CD4-positive, alpha-beta memory T cell (primary cell): ENCODE measurements at regions not wholly inside any gene's neighbourhood (a gene's known extent, or its start where the extent isn't known, plus 50 kb on each side); places are given as distances from the start of the nearest gene placed in this dataset.
A peak's percentile ranks its signal among the peaks of the same experiment; 100 is the strongest.

Experiments
- CTCF ChIA-PET: fragments of 350-600 bp; sonication (Branson Sonifier 250); formaldehyde crosslinking; loops from one replicate; lab custom pipeline; 2021; ENCODE audit warnings: inconsistent platforms; ENCODE audit not compliant: partially characterized antibody; lab: Charles Lee
- POLR2A ChIA-PET: fragments of 350-600 bp; sonication (Branson Sonifier 250); formaldehyde crosslinking; loops from one replicate; lab custom pipeline; 2021; ENCODE audit not compliant: partially characterized antibody; lab: Charles Lee
- DNase-seq, 5 donors: peaks; one replicate each; pipeline versions ENCODE4 v3.0.0 to v3.0.0-alpha.2; 2020 to 2022; ENCODE audit warnings: mixed read lengths in 1 of 5
- H3K27ac ChIP-seq: one replicate; pipeline ENCODE4 v1.7.0; 2013; ENCODE audit warnings: low read depth, low read length
- H3K27me3 ChIP-seq: 2 replicates; pipeline ENCODE4 v1.7.0; 2013; ENCODE audit warnings: mild to moderate bottlenecking, low read length, moderate library complexity; ENCODE audit not compliant: insufficient read depth
- H3K36me3 ChIP-seq: 2 replicates; pipeline ENCODE4 v1.7.0; 2013; ENCODE audit warnings: mild to moderate bottlenecking, low read length, moderate library complexity; ENCODE audit not compliant: insufficient read depth
- H3K4me1 ChIP-seq: 2 replicates; pipeline ENCODE4 v1.7.0; 2013; ENCODE audit warnings: mild to moderate bottlenecking, low read length, moderate library complexity; ENCODE audit not compliant: insufficient read depth
- H3K4me3 ChIP-seq, 2 donors: one replicate each; pipeline ENCODE4 v1.7.0; 2013; ENCODE audit warnings: low read length in 2 of 2, mild to moderate bottlenecking in 1 of 2
- H3K9me3 ChIP-seq, 2 donors: one replicate each; pipeline ENCODE4 v1.7.0; 2013; ENCODE audit warnings: low read length in 2 of 2, control low read depth in 1 of 2; ENCODE audit not compliant: control insufficient read depth in 1 of 2
- H3K27ac Mint-ChIP-seq, 7 donors: one replicate each; pipeline ENCODE4 v1.8.0; 2020 to 2021; ENCODE audit warnings: mixed read lengths in 7 of 7, mild to moderate bottlenecking in 6 of 7, inconsistent platforms in 3 of 7, moderate library complexity in 3 of 7
- H3K27me3 Mint-ChIP-seq, 2 donors: one replicate each; pipeline ENCODE4 v1.8.0; 2020 to 2021; ENCODE audit warnings: mixed read lengths in 2 of 2
- H3K36me3 Mint-ChIP-seq, 2 donors: one replicate each; pipeline ENCODE4 v1.8.0; 2020 to 2021; ENCODE audit warnings: mixed read lengths in 2 of 2, inconsistent platforms in 1 of 2, mild to moderate bottlenecking in 1 of 2
- H3K4me1 Mint-ChIP-seq, 4 donors: one replicate each; pipeline ENCODE4 v1.8.0; 2020 to 2021; ENCODE audit warnings: mixed read lengths in 4 of 4, mild to moderate bottlenecking in 1 of 4
- H3K4me3 Mint-ChIP-seq, 8 donors: one replicate each; pipeline ENCODE4 v1.8.0; 2020 to 2021; ENCODE audit warnings: mixed read lengths in 8 of 8, mild to moderate bottlenecking in 7 of 8, moderate library complexity in 6 of 8, inconsistent platforms in 3 of 8
- H3K9me3 Mint-ChIP-seq, 8 donors: one replicate each; pipeline ENCODE4 v1.8.0; 2020 to 2021; ENCODE audit warnings: mixed read lengths in 8 of 8, mild to moderate bottlenecking in 5 of 8, inconsistent platforms in 3 of 8, moderate library complexity in 1 of 8
- intact Hi-C: fragments of 100-400 bp; cut with micrococcal nuclease; formaldehyde crosslinking; loops from one replicate; pipeline ENCODE4 v1.15.1; 2023

DNA sequence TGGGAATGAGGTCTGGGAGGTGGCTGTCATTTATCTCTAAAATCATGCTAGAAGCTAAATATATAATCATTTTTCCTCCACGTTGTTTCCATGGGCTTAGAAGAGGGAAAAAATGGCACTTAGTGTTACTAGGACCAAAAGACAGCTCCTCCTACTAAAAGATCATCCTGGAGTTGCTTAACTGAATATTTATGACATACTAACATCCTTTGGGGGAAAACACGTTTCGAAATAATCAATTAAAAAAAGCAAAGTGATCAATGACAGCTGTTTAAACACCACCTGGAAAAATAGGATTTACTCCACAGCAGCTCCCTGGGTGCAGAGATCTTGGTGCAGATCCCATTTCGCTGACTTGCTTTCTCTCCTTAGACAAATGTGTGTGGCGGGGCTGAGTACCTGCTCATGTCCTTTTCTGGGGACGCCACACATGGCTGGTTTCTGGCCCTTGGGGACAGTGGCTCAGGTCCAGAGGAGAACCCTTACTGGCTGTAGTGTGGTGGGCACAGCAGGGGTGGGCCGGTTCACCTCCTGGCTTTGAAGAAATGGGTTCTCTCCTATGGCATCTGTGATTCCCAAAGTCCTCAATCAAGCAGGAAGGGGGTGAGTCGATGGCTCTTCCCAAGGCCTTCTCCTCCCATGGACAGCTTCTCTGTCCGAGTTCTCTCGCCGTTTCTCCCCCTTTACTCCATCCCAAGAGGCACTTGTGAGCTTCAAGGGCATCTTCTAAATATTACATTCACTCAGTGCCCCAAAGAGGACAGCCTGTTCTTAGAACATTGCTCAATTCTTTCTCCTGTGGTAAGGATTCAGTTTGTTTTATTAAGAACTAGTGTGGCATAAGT, 156.4 kb upstream of the KLF14 start:
- H3K4me1 Mint-ChIP-seq = peaks cover 35 to 82% (median 63%) of the 10 kb centered on the region in 4 donors
- peak overlapping the region in 6 of 7 donors; percentile 29 to 81 (median 54) for H3K27ac Mint-ChIP-seq
- DNase-seq = no peak
- H3K27me3 Mint-ChIP-seq = no peaks in the 10 kb centered on the region
- CTCF ChIA-PET = interaction anchor here (0.7 to 2.6 kb wide), 6 partner anchors 24 to 150 kb away, joined by 3 to 10 read pairs (median 3); no protein-coding TSS in a partner anchor
- peaks cover 37 to 79% of the 10 kb centered on the region in 2 donors for H3K36me3 Mint-ChIP-seq
- no peaks in the 10 kb centered on the region for H3K9me3 ChIP-seq
- no peaks in the 10 kb centered on the region for H3K27me3 ChIP-seq
- H3K4me3 Mint-ChIP-seq = peak overlapping the region in 1 of 8 donors; percentile 1
- no peaks in the 10 kb centered on the region for H3K9me3 Mint-ChIP-seq
- H3K4me3 ChIP-seq = no peak overlapping the region
- H3K27ac ChIP-seq = no peak overlapping the region
- H3K36me3 ChIP-seq = peaks cover 32% of the 10 kb centered on the region
- intact Hi-C loops = no loop called here
- peaks cover 35% of the 10 kb centered on the region for H3K4me1 ChIP-seq
- POLR2A ChIA-PET = interaction anchor here (1.1 to 1.4 kb wide), 2 partner anchors 9 to 167 kb away, joined by 3 to 5 read pairs; no protein-coding TSS in a partner anchor

DNA sequence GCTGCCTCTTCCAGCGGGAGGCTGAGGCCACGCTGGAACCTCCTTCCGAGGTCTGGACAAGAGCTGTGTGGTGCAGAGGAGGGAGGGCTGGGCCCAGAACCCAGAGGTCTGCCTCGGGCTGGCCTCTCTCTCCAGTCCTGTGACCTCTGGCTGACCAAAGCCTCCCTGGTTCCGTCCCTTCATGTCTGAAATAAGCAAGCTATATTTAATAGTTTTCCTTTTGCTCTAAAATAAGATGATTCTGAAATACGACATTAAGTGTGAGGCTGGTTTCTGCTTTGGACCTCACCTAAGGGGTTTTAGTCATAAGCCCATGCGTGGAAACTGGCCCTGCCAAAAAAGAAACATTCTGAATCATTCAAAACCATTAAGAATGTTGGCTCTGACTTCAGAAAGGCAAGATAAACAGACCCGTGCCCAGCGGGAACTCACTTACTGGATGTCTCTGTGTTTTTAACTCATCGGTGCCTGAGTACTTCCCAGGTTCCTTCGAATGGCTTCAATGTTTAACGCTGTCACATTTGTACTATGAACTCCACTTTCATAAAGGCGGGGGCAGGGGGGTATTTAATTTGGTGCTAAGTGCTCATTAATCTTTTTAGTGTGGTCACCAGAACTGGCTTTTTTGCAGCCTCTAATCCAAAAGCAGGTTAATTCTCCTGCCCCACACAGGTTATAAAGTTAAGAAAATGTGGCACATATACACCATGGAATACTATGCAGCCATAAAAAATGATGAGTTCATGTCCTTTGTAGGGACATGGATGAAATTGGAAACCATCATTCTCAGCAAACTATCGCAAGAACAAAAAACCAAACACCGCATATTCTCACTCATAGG, 157.5 kb upstream of the KLF14 start:
- Histone ChIP-seq H3K27ac (no peak overlapping the region), H3K4me3 (no peak overlapping the region), H3K27me3 (no peaks in the 10 kb centered on the region), H3K36me3 (peaks cover 37% of the 10 kb centered on the region), H3K9me3 (no peaks in the 10 kb centered on the region), H3K4me1 (peaks cover 46% of the 10 kb centered on the region)
- intact Hi-C loops = no loop called here
- ChIA-PET POLR2A (no interaction called here), CTCF (interaction anchor here (1.2 to 2.6 kb wide), 3 partner anchors 91 to 148 kb away, joined by 3 to 10 read pairs (median 8); no protein-coding TSS in a partner anchor)
- no peak for DNase-seq
- H3K36me3 Mint-ChIP-seq = peaks cover 41 to 80% of the 10 kb centered on the region in 2 donors
- H3K27me3 Mint-ChIP-seq = no peaks in the 10 kb centered on the region
- H3K4me3 Mint-ChIP-seq = no peak overlapping the region
- H3K4me1 Mint-ChIP-seq = peaks cover 44 to 83% (median 70%) of the 10 kb centered on the region in 4 donors
- H3K27ac Mint-ChIP-seq = peak overlapping the region in 4 of 7 donors; percentile 22 to 81 (median 62)
- H3K9me3 Mint-ChIP-seq = no peaks in the 10 kb centered on the region

DNA sequence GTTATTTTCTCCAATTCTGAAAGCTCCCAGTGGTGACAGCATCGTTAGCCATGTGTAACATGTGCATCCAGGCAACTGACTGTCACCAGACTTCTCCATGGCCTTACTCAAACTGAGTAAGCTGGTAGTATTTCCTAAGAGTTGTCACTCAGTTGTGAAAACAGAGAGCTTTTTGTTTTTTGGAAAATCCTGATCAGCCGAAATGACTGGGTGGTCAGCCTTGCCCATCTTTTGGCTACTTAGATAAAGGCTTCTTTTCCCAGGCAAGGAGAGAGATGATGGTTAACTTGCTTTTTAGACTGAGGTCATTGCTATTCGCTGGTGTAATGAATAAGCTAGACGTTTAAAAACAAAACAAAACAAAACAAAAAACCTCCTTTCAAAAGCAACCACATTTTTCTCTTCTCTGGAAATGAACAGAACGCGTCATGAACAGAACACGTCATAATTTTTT, 159.5 kb upstream of the KLF14 start:
- Mint-ChIP-seq H3K27ac (peak overlapping the region; percentile 44 to 94 (median 89)), H3K4me1 (peaks cover 50 to 84% (median 68%) of the 10 kb centered on the region in 4 donors), H3K36me3 (peaks cover 44 to 76% of the 10 kb centered on the region in 2 donors), H3K27me3 (no peaks in the 10 kb centered on the region), H3K9me3 (no peaks in the 10 kb centered on the region), H3K4me3 (peak overlapping the region in 2 of 8 donors; percentile 2 to 3)
- POLR2A ChIA-PET = interaction anchor here (1.4 kb wide), 1 partner anchor 20 kb away, joined by 4 read pairs; no protein-coding TSS in a partner anchor
- no peak for DNase-seq
- intact Hi-C loops = no loop called here
- Histone ChIP-seq H3K4me1 (peaks cover 57% of the 10 kb centered on the region), H3K9me3 (no peaks in the 10 kb centered on the region), H3K36me3 (peaks cover 28% of the 10 kb centered on the region), H3K4me3 (no peak overlapping the region), H3K27me3 (no peaks in the 10 kb centered on the region), H3K27ac (peak overlapping the region; percentile 51)
- CTCF ChIA-PET = interaction anchor here (0.6 to 9.0 kb wide), 10 partner anchors 8 to 1172 kb away, joined by 3 to 150 read pairs (median 4); no protein-coding TSS in a partner anchor

DNA sequence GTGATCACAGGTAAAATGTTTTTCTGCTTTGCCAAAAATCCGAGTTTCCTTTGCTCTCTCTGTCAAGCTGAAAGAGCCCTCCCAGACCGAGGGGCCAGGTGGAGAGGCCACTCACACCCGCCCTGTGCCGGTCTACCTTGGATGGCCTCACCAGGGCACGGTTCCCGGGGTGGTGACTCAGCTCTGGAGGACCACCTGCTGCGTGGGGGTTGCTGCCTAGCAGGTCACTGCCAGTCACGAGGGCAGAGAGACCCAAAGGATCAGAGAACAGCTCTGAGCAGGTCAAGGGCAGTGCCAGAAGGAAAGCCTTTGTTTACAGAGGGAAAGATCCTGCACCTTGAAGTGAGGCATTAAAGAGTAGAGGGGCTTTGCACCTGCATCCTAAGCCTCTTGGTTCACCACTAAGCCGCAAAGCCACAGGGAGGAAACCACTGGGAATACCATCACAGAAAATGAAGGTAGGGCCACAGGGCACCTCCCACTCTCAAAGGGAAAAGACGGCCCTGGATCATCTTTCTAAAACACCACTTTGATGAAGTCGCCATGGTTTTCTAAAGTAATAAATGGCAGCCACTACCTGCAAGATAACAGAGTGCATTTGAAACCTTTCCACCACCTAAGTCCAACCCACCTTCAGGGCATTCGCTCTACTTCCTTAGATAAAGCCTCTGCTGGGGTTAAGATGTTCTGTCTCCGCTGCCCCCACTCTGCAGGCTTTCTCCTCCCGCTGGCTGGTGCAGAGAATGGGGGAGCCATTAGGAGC, 160.3 kb upstream of the KLF14 start:
- Histone ChIP-seq H3K27ac (peak overlapping the region; percentile 51), H3K4me1 (peaks cover 60% of the 10 kb centered on the region), H3K36me3 (peaks cover 28% of the 10 kb centered on the region), H3K9me3 (no peaks in the 10 kb centered on the region), H3K27me3 (no peaks in the 10 kb centered on the region), H3K4me3 (no peak overlapping the region)
- no peak for DNase-seq
- ChIA-PET CTCF (interaction anchor here (0.6 to 9.0 kb wide), 12 partner anchors 8 to 524 kb away, joined by 3 to 150 read pairs (median 8); no protein-coding TSS in a partner anchor), POLR2A (no interaction called here)
- Mint-ChIP-seq H3K27me3 (no peaks in the 10 kb centered on the region), H3K27ac (peak overlapping the region; percentile 44 to 94 (median 89)), H3K4me1 (peaks cover 47 to 84% (median 70%) of the 10 kb centered on the region in 4 donors), H3K36me3 (peaks cover 49 to 77% of the 10 kb centered on the region in 2 donors), H3K9me3 (no peaks in the 10 kb centered on the region), H3K4me3 (peak overlapping the region in 6 of 8 donors; percentile 11 to 63 (median 37))
- intact Hi-C loops = no loop called here

DNA sequence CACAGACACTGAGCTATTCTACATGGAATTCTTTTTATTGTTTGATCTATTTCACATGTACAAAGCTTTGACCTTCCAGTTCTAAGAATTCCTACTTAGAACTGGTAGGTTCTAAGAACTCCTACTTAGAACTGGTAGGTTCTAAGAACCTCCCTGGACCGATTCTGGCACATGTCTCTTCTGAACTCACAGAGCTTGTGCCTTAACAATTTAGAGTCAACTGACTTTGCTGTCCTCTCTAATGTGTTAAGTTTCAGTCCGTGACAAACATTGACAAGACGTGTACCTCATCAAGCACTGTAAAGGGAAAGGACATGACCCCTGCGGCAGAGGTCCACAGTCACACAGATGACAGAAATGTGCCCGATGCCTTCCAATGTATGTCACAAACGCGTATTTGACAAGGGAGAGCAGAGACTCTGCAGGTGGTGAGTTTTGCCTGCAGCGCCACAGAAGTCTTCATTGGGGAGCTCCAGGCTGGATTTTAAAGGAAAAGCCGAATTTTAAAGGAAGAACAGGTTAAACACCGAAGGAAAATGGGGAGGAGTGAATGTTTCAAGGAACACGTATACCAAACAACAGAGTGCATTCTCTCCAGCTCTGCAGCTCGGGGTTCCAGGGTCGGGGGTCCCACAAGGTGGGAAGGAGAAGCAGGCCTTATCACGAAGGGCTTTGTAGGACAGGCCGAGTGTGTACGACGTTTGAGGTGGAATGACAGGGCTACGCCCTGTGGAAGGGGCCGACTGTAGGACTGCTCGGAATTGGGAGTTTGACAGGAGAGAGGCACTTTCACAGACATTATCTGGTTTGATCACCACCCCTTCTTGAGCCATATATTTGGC, 161.1 kb upstream of the KLF14 start:
- intact Hi-C loops = loop anchor here (5.0 kb wide), 2 partner anchors 527 to 617 kb away; no protein-coding TSS in a partner anchor
- peak overlapping the region; percentile 44 to 94 (median 81) for H3K27ac Mint-ChIP-seq
- Histone ChIP-seq H3K4me1 (peaks cover 68% of the 10 kb centered on the region), H3K27me3 (no peaks in the 10 kb centered on the region), H3K4me3 (no peak overlapping the region), H3K36me3 (peaks cover 27% of the 10 kb centered on the region), H3K9me3 (no peaks in the 10 kb centered on the region), H3K27ac (peak overlapping the region; percentile 51)
- H3K36me3 Mint-ChIP-seq = peaks cover 55 to 84% of the 10 kb centered on the region in 2 donors
- peak overlapping the region; percentile 13 to 71 (median 41) for H3K4me3 Mint-ChIP-seq
- peaks cover 52 to 90% (median 76%) of the 10 kb centered on the region in 4 donors for H3K4me1 Mint-ChIP-seq
- peaks cover 0 to 2% (median 0%) of the 10 kb centered on the region in 8 donors for H3K9me3 Mint-ChIP-seq
- CTCF ChIA-PET = interaction anchor here (0.6 to 9.0 kb wide), 18 partner anchors 9 to 538 kb away, joined by 3 to 150 read pairs (median 12); no protein-coding TSS in a partner anchor
- H3K27me3 Mint-ChIP-seq = no peaks in the 10 kb centered on the region
- POLR2A ChIA-PET = no interaction called here
- peak in 1 of 5 donors; percentile 22 for DNase-seq
